AG09309 (cell line): ENCODE measurements at regions not wholly inside any gene's neighbourhood (a gene's known extent, or its start where the extent isn't known, plus 50 kb on each side); places are given as distances from the start of the nearest gene placed in this dataset.

Experiments used
- DNase-seq: peaks from one replicate; pipeline ENCODE4 v3.0.0-alpha.2; 2010; ENCODE audit warnings: low read depth
- H3K4me3 ChIP-seq: 2 replicates; pipeline ENCODE4 v1.5.1; 2011; ENCODE audit warnings: mild to moderate bottlenecking, low read depth, low read length, moderate library complexity; ENCODE audit not compliant: control insufficient read depth
- TF ChIP-seq, protein P1 (sequence below): IDR thresholded peaks from 2 replicates; pipeline ENCODE4 v1.5.1; 2011; ENCODE audit warnings: mild to moderate bottlenecking, low read depth, low read length, inconsistent platforms; ENCODE audit not compliant: insufficient read depth, control insufficient read depth; ENCODE audit errors: missing control alignments

DNA sequence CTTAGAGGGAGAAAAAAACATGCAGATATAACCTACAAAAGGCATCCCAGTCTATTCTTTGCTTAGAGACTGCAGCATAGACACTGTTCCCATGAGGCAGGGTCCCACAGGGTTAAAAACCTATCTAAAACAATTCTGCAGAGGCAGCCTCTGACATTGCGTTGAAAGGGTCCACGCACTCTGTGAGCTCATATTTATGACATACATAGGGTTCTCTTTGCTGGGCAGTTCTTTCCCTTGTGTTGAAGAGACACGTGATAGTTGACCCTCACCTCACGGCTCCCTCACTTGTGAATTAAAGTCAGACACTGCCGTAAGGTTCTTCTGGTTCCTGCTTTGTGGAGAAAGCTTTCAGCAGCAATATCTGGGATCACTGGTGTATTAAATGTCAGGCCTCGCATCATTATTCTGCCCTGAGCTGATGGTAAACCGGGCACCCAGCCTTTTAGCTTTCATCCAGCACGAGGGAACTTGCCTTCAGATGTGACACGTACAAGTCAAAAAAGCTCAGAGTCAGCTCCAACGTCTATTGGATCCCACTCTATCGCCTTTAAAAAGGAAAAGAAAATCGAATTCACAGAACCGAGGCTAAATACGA lies 52.8 kb upstream of the HNRNPU start:
- no peak for DNase-seq
- H3K4me3 ChIP-seq: no peak overlapping the region
- TF ChIP-seq, protein P1, sequence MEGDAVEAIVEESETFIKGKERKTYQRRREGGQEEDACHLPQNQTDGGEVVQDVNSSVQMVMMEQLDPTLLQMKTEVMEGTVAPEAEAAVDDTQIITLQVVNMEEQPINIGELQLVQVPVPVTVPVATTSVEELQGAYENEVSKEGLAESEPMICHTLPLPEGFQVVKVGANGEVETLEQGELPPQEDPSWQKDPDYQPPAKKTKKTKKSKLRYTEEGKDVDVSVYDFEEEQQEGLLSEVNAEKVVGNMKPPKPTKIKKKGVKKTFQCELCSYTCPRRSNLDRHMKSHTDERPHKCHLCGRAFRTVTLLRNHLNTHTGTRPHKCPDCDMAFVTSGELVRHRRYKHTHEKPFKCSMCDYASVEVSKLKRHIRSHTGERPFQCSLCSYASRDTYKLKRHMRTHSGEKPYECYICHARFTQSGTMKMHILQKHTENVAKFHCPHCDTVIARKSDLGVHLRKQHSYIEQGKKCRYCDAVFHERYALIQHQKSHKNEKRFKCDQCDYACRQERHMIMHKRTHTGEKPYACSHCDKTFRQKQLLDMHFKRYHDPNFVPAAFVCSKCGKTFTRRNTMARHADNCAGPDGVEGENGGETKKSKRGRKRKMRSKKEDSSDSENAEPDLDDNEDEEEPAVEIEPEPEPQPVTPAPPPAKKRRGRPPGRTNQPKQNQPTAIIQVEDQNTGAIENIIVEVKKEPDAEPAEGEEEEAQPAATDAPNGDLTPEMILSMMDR: no peak

DNA sequence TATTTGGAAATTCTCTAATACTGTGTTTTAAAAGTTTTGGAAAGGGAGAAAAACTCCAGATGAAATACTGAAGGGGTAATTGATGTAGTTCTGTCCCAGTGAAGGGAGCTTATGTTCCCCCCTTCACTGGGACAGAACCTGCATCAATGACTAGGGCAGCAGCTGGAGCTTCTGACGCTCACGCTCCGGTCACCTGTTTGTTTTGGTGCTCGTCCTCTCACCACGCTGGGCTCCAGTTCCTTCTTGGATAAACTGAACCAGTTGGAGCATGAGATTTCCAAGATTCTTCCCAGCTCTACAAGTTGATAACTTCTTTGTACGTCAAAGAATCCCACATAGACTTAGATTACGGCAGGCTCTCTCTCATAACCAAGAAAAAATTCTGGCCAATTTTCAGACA lies 51.4 kb upstream of the HNRNPU start:
- no peak for DNase-seq

DNA sequence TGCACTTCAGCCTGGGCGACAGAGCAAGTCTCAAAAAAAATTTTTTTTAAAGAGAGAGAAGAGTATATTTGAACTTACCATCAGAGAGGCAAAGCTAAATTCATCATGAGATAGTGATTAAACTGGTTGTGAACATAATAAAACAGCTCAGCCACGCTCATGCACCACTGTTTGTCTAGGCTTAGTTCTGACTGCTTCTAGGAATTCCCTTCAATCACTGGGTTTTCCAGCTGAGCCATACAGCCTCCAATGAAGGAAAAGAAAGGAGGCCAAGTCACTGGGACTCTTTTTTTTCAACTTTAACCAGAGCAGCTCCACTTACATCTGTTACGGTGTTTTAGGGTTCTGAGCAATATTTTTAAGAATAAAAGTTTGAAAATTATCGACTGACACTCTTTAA lies 50.4 kb upstream of the HNRNPU start:
- no peak overlapping the region for H3K4me3 ChIP-seq
- TF ChIP-seq, protein P1: no peak
- no peak for DNase-seq

More for the DNA sequence above, 51.4 kb upstream of the HNRNPU start:
- H3K4me3 ChIP-seq: no peak overlapping the region
- TF ChIP-seq, protein P1: no peak
